HG02798 (cell line): ENCODE measurements at regions not wholly inside any gene's neighbourhood (a gene's known extent, or its start where the extent isn't known, plus 50 kb on each side); places are given as distances from the start of the nearest gene placed in this dataset.
A peak's percentile ranks its signal among the peaks of the same experiment; 100 is the strongest.
"Not testable (repeated sequence)": the region's sequence is repeated elsewhere in the genome, so short reads cannot be mapped to it uniquely, and the experiment has no call there.

Experiments used
- ATAC-seq: cut with Tn5 transposase; IDR thresholded peaks from one replicate; pipeline ENCODE4 v1.9.1; 2021; ENCODE audit warnings: mild to moderate bottlenecking; ENCODE audit not compliant: unreplicated experiment, poor library complexity

DNA sequence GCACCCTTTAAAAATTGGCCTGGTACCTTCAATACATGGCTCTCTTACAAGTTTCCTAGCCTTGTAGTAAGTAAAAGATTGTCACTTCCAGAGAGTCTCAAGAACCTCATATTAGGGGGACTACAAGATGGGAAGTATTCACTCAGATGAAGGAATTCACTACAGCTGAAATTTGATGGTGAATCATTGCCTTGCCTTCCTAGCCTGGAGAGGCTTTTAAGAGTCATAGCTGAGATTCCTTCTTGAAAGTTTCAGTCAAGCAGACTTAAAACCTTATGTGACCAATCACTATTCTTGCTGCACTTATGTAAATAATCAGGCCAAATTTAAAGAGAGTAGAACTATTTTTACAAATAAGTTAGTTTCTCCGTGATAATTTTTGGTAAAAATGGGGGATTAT, 451.6 kb downstream of the TRHDE start:
- no peak for ATAC-seq

DNA sequence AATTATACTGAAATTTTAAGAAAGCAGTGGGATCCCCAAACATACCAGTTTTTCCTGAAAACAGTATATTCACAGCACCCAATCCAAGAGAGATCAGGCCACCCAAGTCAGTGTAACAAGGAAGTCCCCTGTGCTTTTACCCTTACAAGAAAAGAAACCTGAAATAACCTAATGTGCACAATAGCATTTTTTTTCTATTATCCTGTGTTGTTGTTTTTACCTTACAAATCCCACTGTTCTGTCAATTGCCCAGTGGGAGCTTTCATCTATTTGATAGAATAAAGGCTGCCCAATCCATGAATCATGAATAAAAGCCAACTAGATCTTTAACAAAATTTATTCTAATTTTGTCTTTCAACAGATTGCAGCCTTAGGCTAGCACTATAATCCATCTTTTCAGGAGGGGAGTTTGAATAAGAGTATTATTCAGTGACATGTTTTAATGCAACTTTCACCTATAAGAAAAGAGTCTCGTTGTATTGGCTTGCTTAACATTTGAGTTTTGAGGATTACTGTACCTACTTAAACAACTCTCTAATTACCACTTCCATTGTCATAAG, 457.4 kb downstream of the TRHDE start:
- no peak for ATAC-seq

DNA sequence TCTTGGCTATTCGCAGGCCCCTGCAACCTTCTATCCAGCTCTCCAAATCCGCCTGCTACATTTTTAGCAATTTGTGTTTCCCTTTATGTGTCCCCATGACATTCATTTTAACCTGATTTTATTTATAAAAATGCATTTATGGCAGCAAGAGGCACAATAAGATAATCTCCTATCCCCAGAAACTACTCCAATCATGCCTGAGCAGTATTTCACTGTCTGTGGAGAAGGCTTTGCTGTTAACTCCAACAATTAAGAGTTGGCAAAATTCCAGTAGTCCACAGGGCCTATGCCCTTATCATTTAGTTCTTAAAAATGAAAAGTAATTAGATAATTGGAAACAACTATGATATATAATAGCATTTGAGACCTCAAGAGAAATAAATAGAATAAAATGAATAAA, 462.4 kb downstream of the TRHDE start:
- ATAC-seq = no peak

DNA sequence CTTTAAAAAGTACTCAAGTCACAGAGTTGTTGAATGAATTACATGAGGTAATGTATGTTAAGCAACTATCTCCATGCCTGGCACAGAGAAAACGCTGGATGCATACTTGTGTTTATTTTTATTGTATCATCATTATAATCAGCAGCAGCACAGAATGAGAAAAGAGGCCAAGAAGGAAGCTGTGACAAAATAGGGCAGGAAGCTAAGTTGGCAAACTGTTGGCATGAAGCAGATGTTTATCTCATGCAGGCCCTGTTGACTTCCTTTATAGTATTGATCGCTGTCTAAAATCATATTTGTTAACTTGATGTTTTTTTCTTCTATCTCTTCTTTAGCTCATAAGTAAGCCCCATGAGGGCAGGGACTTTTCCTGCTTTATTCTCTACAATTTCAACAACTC, 466.6 kb downstream of the TRHDE start:
- ATAC-seq = no peak

DNA sequence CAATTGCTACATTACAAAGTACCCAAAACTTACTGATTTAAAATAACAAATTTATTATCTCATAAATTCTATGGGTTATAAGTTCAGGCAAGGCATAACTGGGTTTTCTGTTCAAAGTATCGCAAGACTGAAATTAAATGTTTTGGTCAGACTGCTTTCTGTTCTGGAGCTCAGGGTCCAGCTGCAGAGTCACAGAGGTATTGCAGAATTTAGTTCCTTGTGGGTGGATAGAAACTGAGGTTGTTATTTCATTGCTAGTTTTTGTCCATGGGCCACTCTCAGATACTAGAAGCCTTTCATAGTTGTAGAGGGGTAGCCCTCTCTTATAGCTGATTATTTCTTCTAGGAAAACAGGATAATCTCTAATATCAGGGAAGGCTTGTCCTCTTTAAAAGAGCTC, 467.9 kb downstream of the TRHDE start:
- ATAC-seq = no peak

DNA sequence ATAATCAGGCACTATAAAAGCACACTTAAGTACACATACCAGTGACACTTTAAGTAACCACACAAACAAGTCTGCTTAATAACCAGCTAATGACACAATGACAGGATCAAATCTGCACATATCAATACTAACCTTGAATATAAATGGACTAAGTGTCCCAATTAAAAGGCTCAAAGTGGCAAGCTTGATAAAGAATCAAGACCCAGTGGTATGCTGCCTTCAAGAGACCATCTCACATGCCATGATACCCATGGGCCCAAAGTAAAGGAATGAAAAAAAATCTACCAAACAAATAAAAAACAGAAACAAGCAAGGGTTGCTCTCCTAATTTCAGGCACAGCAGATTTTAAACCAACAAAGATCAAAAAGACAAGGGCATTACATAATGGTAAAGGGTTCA, 470.4 kb downstream of the TRHDE start:
- no peak for ATAC-seq

DNA sequence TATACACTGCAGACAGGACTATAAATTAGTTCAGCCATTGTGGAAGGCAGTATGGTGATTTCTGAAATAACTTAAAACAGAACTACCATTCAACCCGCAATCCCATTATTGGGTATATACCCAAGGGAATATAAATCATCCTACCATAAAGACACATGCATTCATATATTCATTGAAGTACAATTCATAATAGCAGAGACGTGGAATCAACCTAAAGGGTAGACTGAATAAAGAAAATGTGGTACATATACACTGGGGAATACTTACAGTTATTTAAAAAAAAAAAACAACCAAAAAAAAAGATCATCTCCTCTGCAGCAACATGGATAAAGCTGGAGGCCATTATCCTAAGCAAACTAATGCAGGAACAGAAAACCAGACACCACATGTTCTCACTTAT, 473.9 kb downstream of the TRHDE start:
- ATAC-seq = no peak

DNA sequence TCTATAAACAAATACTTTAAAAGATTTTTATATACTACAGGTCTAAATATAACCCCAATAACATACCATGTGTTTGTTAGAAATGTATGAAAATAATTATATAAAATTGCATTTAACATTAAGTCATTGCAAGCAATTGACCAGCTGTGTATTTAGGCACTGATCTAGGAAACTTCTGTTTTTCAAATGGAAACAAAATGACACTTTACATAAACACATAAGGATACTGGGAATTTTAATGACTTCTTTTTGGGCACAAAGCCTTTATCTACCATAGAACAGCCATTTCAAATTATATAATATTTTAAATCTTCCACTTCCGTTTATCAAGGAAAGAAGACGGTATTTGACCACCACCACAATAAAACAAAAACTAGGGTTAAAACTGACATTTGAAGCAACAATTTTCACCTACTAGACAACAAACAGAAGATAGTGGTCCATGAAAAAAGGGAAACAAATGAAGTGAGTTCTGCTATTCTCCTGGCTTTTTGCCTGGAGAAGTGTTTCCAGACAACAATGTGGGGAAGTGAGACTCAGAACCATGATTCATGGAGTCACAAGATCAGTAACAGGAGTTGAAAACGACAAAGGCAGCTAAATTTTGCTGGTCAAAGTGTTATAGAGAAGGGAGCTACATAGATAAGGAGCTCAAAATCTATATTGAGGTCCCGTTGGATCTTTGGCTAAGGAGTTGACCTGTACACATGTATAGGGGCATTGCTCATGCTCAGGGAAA, 475.1 kb downstream of the TRHDE start:
- ATAC-seq = no peak

DNA sequence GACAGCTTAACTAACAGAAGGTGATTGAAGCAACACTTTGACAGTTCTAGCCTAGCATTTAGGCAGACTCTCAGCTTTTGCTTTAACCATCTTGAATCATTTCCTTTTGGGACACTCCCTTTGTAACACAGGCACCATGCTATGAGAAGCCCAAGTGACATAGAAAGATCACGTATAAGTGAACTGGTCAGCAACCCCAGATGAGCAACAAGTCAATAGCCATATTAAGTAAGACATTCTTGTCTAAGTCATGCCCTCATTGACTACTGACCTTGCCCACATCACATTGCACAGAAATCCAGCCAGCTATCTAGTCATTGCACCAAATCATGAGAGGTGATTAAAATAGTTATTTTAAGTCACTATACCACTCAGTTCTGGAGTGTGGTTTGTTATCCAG, 476.8 kb downstream of the TRHDE start:
- no peak for ATAC-seq

DNA sequence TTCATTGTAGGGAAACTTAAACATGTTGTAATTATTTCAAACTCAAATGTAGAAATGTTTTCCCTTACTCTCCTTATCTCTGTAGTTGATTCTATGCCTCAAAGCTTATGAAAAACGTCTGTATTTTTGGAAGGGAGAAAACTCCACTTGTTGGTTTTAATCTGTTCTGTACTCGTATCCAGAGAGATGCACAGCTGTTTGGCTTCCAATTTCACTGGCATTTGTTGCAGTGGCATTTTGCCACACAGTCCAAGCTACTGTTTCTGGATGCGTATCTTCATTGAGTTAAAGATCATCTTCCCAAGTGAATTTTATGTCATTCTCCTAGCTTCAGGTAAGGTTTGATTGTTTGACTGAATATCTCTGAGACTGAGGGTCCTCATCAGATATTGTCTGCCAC, 481.4 kb downstream of the TRHDE start:
- ATAC-seq = no peak

DNA sequence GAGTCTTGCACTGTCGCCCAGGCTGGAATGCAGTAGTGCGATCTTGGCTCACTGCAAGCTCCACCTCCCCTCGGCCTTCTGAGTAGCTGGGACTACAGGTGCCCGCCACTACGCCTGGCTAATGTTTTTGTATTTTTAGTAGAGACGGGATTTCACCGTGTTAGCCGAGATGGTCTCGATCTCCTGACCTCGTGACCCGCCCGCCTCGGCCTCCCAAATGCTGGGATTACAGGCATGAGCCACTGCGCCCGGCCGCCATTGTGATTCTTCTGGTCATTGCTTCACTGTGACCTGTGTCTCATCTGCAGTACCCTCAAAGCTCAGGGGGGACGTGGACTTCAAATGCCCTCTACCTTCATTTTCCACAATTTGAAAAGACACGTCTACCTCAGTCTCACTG, 481.9 kb downstream of the TRHDE start:
- not testable (repeated sequence) for ATAC-seq

DNA sequence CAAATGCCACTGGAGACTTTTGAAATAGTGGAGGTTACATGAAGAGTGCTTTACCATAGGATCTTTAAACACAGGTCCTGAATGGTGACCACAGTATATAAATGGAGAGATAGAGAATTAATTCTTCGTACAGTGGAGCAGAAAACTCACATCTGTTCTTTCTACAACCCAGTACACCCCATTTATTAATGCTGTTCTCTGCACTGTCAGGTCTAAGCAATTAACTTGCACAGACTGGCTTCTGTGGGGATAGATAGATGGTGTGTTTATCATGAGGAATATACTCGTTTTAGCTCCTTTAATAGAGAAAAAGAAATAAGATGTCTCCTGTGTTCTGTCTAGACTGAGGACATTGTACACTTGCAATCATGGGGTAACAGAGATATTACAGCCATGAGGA, 494.3 kb downstream of the TRHDE start:
- ATAC-seq = no peak

DNA sequence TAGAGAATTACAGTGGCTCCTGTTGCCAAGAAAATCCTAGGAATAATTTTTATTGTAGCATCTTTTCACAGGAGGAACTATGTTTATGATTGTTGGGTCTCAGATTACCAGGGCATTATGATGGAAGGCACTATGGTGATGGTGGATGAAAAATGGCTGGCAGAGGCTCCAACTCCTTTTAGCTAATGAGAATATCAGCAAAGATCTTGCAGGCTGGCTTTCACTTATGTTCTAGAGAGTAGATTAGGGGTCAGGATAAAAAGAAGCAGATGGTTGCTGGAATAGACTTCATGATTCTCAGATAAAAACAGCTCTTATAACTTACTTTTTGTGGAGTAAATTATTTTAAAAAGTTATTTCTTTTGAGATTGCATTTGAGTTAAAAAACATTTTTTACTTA, 501.9 kb downstream of the TRHDE start:
- no peak for ATAC-seq

DNA sequence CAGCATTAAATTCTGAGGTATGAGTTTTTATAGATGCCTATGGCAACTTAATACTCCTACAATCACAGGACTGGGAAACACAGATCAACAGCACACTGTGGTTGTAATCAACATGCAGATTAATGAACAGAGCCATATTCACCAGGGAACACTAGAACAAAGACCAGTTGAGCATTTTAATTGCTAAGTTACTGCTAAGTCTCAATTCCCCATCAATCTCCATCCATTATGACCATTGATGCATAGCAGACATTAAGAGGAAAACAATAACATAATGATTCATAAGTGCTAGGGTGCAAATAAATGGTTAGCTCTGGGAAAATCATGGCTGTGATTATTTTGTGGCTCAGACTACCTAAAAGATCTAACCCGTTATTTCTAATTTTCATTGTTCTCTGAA, 505.6 kb downstream of the TRHDE start:
- no peak for ATAC-seq

DNA sequence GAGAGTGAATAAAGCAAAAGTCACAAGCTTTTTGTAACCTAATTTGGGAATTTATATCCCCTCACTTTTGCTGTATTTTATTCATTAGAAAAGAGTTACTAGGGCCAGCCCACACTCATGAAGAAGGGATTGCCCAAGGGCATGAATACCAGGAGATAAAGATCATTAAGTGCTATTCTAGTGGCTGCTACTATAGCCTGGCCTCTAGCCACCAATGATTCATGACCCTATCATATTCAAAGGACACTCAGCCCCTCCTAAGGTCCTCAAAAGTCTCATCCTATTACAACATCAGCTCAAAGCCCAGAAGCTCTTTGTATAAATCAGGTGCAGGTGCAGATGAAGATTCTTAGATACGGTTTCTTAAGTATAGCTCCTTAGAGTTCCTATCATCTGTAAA, 518.1 kb downstream of the TRHDE start:
- no peak for ATAC-seq

DNA sequence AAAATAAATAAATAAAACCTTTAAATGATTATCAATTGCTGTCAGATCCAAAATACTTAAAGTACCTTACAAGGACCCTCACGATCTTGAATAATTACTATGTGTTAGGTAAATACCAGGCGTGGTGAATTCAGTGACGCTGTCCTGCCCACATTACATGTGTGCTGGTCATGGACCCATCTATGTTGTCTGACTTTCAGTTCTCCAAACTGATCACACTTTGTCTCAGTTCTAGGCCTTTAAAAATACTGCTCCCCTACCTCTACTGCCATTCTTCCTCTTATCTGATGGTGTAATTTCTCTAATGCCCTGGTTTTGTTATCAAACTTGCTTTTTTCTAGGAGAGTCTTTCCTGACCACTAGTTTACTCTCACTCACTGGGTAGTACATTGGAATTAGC, 520.7 kb downstream of the TRHDE start:
- ATAC-seq = no peak

DNA sequence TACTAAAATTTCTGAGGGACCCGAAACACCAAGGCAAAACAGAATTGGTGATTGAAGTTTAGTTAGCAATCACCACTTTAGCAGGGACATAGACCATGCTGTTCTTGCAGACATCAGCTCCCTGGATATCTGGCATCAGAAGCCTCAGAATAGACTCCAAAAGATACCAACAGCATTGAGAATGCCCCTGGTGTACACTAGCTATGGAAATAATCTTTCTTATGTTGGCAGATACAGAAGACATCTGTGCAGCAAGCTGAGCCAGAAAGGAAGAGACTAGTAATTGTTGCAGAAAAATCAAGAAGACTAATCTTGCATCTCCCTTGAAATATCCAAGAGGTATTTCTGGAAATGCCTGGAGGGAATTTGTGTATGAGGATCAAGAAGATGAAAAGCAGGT, 521.6 kb downstream of the TRHDE start:
- ATAC-seq = no peak

DNA sequence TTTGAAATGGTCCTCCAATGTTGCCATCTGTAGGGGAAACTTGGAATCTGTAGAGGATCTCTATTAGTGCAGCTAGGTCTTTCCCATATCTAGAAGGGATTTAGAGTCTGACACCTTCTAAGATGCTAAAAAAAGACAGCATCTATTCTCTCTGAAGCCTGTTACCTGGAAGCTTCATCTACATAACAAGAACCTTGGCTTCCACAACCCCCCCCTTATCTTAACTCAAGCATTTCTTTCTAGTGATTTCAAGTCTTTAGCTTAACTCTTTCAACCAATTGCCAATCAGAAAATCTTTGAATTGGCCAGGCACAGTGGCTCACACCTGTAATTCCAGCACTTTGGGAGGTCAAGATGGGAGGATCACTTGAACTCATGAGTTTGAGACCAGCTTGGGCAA, 543.3 kb downstream of the TRHDE start:
- no peak for ATAC-seq

DNA sequence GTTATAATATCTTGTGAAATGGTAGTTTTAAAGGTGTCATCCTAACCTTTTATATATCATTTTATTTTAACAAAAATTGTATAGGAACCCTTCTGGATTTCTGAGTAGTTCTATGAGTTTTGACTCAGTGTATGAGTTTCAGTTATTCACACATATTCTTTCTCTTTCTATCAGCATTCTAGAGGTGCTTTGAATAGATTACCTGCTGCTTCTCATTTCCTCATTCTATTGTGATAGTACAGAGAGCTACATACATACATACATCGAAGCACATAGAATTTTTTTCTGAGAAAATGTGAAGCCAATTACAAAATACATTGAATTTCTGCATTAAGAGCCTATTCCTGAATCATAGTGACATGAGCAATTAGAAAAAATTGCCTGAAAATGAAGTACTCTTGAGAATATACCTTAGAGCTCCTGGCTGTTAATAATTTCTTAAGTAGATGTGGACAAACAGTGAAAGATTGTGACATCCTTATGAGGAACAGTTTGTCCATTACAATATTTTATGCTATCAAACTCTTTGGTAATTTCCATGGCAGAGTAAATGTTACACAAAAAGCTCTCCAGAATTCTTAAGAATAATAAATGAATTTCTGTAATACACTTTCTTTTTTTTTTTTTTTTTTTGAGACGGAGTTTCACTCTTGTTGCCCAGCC, 556.6 kb downstream of the TRHDE start:
- ATAC-seq = peak; percentile 72

DNA sequence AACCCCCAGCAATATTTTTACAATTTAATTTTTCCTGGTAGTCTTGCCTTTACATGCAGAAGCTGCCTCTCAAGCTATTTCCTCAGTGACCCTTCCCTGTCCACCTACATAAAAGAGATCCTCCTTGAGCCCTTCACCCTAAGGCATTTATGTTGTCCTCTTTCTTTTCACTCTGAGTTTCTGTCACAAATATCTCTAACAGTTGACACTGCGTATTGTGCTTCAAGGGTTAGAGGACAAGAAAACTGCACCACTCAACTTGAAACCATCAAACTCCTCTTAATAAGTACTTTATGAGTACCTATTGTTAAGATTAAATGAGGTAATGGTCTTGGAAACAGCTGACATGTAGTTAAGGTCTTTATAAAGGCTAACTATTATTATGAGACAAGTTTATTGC, 557.7 kb downstream of the TRHDE start:
- ATAC-seq = no peak

DNA sequence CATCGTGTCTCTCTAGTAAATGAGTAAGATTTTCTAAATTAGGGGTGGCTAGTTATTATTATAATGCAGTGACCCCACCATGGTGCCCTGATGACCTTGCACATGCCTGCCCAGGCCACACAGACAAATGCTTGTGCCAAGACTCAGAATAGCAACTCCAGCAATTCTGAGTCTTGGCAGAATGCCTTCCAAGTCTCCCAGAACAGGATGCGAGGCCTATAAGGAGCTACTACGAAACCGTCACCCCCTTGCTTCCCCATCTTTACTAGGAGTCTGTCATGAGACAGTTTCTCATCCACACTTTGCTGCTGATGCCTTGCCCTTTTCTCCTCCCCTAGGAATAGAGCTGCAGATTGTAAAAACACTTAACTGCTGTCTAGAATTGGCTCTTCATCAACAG, 559.9 kb downstream of the TRHDE start:
- no peak for ATAC-seq

DNA sequence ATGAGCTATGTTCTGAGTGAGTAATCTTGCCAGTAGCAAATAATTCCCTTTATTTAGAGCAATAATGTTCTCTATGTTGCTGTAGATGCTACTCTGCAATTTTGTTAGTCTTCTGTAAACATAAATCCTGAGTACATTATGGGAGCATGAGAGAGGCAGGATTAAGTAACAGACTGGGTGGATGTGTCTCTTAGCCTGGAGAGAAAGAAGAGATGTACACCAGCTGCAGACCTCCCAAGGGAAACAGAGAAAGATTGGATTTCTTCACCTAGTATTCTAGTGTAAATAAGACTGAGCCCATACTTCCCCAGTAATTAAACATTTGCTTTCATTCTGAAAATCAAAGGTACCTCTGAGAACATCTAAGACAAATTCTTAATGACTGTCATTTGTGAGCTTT, 564.0 kb downstream of the TRHDE start:
- no peak for ATAC-seq
